Activated CD4-positive, alpha-beta memory T cell treated with anti-CD3 and anti-CD28 coated beads for 36 hours (primary cell): ENCODE measurements at regions not wholly inside any gene's neighbourhood (a gene's known extent, or its start where the extent isn't known, plus 50 kb on each side); places are given as distances from the start of the nearest gene placed in this dataset.
"Not testable (repeated sequence)": the region's sequence is repeated elsewhere in the genome, so short reads cannot be mapped to it uniquely, and the experiment has no call there.

ENCODE experiments used
- CTCF ChIA-PET: fragments of 350-600 bp; sonication (Branson Sonifier 250); formaldehyde crosslinking; loops from one replicate; lab custom pipeline; 2021; ENCODE audit warnings: antibody characterized with exemption, inconsistent platforms; lab: Charles Lee
- POLR2A ChIA-PET: fragments of 350-600 bp; sonication (Branson Sonifier 250); formaldehyde crosslinking; loops from one replicate; lab custom pipeline; 2021; ENCODE audit warnings: antibody characterized with exemption; lab: Charles Lee
- DNase-seq: peaks from one replicate; pipeline ENCODE4 v3.0.0-alpha.2; 2020
- H3K27ac Mint-ChIP-seq: one replicate; pipeline ENCODE4 v1.8.0; 2021; ENCODE audit warnings: mixed read lengths
- H3K27me3 Mint-ChIP-seq: one replicate; pipeline ENCODE4 v1.8.0; 2021; ENCODE audit warnings: mixed read lengths
- H3K36me3 Mint-ChIP-seq: one replicate; pipeline ENCODE4 v1.8.0; 2021; ENCODE audit warnings: mixed read lengths
- H3K4me1 Mint-ChIP-seq: one replicate; pipeline ENCODE4 v1.8.0; 2021; ENCODE audit warnings: low read depth, mixed read lengths
- H3K4me3 Mint-ChIP-seq: one replicate; pipeline ENCODE4 v1.8.0; 2021; ENCODE audit warnings: mild to moderate bottlenecking, mixed read lengths
- H3K9me3 Mint-ChIP-seq: one replicate; pipeline ENCODE4 v1.8.0; 2021; ENCODE audit warnings: mixed read lengths
- intact Hi-C: fragments of 100-400 bp; cut with micrococcal nuclease; formaldehyde crosslinking; loops from one replicate; pipeline ENCODE4 v1.15.1; 2023

DNA sequence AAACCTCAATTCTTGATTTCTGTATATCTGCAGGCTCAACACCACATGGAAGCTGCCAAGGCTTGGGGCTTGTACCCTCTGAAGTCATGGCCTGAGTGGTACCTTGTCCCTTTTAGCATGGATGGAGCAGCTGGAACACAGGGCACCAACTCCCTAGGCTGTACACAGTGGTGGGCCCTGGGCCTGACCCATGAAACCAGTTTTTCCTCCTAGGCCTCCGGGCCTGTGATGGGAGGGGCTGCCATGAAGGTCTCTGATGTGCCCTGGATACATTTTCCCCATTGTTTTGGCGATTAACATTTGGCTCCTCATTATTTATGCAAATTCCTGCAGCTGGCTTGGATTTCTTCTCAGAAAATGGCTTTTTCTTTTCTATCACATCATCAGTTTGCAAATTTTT, 131.6 kb downstream of the NDFIP2 start:
- intact Hi-C loops, result no loop called here
- Mint-ChIP-seq H3K4me1 (no peaks in the 10 kb centered on the region), H3K4me3 (no peak overlapping the region), H3K27me3 (peaks cover 1% of the 10 kb centered on the region), H3K9me3 (no peaks in the 10 kb centered on the region), H3K36me3 (no peaks in the 10 kb centered on the region), H3K27ac (no peak overlapping the region)
- ChIA-PET POLR2A (no interaction called here), CTCF (no interaction called here)
- no peak for DNase-seq

DNA sequence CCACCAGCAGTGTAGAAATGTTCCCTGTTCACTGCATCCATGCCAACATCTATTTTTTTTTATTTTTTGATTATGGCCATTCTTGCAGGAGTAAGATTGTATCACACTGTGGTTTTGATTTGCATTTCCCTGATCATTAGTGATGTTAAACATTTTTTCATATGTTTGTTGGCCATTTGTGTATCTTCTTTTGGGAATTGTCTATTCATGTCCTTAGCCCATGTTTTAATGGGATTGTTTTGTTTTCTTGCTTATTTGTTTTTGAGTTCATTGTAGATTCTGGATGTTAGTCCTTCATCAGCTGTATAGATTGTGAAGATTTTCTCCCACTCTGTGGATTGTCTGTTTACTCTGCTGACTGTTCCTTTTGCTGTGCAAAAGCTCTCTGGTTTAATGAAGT, 126.9 kb downstream of the NDFIP2 start:
- H3K36me3 Mint-ChIP-seq, H3K4me3 Mint-ChIP-seq, H3K27ac Mint-ChIP-seq, H3K27me3 Mint-ChIP-seq, POLR2A ChIA-PET, H3K9me3 Mint-ChIP-seq, CTCF ChIA-PET, H3K4me1 Mint-ChIP-seq, intact Hi-C loops, DNase-seq: not testable (repeated sequence)
